AG08395 (cell line): ENCODE measurements at regions not wholly inside any gene's neighbourhood (a gene's known extent, or its start where the extent isn't known, plus 50 kb on each side); places are given as distances from the start of the nearest gene placed in this dataset.

Source experiments
- DNase-seq: peaks from one replicate; pipeline ENCODE4 v3.0.0; 2012; ENCODE audit warnings: mixed read lengths, low spot score

DNA sequence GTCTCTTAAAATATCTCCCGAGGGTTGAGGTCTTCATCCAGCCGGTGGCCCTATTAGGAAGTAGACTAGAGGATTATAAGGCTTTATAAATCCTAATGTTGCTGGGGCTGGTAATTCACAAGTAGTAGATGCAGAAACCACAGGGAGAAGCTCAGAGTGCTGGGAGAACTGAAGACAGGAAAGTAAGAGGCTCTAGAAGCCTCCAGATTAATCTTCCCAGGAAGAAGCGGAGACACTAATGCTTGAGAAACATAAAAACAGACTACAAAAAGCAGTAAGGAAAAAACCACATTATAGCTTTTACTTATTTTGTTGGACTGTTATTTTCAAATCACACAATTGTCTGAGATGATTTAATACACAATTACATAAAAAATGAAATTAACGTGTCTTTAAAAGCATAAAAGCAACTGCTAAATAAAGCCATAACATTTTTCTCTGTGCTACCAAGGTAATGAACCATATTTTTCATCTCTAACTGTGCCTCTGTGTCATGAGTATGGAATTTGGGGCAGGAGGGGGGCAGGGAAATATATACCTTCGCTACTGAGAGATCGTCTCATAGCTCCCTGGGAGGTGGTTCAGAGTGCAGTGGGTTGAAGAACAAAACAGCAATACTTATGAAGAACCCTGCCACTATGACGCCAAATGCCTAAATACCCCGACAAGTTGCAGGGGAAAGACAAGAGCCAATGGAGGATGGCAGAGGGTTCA lies 806.2 kb upstream of the WWC1 start:
- no peak for DNase-seq

DNA sequence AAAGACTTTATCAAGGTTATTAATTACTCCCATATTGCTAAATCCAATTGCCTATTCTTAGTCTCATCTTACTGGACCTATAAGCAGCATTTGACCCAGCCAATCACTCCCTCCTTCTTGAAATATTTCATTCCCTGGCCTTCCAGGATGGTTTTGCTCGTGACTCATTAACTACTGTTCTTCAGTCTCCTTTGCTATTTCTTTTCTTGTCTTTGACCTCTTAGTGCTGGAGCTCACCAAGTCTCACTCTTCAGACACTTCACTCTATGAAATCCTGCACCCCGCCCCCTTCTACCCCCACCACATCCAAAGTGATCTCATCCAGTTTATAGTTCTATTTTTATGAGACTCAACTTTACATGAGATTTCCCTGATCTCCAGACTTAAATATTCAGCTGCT lies 803.1 kb upstream of the WWC1 start:
- DNase-seq = no peak

DNA sequence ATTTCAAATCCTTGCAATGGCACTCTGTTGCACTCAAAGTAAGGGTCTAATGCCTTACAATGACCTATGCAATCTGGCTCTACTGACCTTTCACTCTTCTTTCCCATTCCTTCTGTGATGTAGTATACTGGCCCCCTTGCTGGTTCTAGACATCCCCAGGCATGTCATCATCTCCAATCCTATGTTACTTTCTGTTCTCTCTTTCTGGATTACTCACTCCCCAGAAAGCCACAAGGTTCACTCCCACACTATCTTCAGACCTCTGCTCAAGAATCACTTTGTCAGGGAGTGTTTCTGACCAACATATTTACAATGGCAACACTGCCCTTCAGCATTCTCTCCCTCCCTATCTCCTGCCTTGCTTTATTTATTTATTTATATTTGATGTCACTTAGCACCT lies 802.2 kb upstream of the WWC1 start:
- peak; percentile 13 for DNase-seq

DNA sequence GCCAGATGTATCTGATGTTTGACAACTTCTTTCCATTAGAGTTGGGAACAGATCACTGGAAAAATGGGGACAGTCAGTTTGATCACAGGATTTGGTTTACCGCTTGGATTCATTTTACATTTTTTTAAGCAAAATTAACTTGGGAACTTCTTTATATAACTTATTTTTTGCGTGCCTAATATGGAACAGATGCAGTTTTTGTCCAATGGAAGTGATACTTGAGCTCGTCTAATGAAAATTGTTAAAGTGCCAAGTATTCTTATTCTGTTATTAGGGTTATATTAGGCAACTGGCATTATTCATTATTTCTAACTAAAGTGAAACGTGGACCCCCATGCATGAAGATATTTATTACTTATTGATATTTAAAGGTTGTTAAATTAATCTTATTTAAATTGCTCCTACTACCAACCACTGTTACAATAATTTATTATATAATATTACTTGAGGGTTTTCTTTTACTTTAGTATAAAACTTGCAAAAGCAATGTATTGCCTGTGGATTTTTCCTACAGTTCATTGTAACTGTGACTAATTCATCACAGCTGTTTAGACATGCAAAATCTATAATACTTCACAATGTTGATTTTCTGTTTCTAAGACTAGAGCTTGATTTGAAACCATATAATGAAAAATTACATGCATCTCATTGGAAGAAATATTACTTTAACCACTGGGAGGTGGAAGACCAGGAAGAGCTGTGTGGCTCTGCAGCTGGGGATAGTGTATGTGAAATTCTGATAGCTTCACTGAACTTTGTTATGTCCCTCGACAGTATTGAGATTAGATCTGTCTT lies 787.3 kb upstream of the WWC1 start:
- no peak for DNase-seq

DNA sequence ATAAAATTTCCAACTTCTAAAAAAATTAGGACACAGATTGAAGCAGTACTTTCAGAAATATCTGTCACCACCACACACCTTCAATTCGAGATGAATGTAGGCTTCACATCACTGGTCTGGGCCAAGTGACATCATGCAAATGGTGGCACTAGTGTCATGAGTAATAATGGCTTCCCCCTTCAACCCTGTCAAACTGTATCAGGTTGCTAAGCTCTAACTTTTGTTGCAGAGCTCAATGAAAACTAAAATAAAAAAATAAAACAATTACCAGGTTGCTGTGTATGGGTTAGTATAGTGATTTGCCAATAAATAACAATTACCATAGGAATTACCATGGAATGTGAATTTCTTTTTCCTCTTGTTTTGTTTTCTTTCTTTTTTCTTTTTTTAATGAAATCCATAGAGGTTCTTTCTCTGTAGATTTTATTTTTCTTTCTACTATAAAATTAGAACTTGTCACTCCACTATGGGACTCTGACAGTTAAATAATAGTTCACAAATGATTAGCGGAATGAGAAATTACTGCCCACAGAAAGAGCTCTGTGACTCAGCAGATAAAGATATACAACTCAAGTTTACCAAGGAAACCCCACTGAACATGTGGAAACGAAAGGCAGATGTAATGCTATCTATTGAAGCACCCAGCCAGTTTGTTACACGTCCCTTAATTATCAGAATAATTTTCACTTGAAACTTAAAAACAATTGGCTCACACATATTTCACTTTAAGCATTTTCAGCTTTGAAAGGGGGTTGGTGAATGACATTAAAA lies 783.8 kb upstream of the WWC1 start:
- no peak for DNase-seq

DNA sequence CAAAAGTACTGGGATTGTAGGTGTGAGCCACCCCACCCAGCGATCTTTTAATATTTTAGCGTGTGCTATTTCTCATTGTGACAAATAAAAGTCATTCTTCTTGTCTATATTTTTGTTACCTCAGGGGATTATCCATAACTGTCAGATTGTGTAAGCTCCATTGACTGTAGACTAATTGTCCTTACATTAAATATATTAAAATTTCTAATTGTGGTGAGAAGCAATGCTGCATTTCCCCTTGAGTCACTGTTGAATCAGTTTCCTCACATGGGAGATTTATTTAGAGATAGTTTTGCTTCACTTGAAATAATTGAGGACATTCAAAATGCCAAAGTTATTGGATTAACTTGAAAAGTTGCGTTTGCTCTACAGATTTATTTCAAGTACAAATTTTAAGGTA lies 782.4 kb upstream of the WWC1 start:
- DNase-seq = no peak

DNA sequence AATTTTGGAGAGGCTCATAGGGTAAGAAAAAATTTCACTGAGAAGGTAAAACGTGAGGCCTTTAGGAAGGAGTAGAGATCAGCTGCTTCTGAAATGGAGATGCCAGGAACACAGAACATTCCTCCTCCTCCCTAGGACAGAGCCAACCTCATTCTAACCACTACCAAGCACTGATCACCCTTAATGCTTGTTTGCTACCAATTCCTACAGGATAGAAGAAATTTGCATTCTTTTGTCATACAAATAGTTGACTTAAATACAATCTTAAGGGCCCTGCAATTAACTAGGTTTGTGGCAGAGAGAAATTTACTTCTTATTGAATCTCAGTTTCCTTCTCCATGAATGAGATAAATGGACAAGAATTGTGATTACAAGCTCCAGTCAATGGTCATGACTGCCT lies 780.2 kb upstream of the WWC1 start:
- DNase-seq = no peak

DNA sequence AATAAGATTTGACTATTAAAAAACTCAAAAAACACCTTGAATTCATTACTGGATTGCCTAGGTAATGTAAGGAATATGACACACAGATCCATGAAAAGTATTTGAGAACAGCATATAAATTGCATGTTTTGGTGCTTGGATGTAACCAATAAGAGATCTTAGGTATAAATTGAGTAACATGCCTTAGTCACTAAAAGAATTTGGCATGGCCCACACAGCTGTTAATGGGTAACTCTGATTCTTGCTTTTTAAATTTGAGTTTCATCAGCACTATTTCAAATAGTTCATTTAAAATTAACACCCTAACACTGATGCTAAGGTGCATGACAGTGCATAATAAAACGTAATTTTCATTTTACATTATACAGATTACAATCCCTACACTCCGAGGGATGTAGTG lies 779.3 kb upstream of the WWC1 start:
- no peak for DNase-seq

DNA sequence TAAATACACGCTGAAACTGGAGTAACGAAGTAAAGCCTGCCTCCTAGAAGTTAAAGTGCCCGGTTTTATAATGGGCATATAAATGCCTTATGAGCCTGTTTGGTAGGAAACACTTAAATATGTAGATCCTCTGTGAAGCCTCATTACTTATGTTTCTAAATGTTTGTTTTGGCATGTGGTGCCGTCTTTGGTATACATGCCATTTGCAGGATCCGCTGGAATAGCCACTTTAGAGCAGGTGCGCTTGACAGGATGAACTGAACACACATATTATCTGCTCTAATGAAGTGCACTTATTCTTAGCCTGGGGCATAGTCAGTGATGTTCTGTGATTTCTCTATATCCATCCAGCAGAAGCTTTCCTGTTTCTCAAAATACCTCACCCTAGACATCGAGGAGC lies 778.1 kb upstream of the WWC1 start:
- no peak for DNase-seq

DNA sequence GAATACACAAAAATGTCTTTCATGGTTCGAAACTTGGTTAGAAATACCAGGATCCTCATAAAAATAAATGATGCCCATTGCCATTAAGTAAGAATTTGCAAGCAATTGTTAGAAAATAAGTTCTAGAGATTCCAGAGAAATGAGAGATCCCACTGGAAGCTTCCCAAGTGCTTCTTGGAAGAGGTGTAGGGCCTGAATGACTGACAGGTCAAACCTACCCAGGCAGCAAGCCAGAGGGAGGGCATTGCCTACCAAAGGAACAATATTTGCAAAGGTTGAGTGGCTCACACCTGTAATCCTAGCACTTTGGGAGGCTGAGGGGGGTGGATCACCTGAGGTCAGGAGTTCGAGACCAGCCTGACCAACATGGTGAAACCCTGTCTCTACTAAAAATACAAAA lies 777.0 kb upstream of the WWC1 start:
- DNase-seq = no peak

DNA sequence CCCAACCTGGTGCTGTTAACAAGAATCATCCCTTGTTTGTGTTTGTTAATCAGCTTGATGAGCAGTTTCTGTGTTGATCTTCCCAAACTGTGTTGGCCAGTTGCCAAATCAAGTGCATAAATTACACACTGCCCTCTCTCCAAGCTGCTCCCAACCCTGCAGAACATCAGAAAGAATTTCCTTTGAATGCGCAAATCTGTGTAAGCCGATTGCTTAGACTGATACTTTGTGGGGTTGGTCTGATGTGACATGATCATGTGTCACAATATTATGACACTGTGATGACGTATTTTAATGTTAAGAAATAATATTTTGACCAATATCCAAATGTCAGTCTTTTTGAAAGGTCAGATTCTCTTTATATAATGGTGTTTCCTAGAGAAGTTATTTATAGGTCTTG lies 766.4 kb upstream of the WWC1 start:
- DNase-seq = no peak

DNA sequence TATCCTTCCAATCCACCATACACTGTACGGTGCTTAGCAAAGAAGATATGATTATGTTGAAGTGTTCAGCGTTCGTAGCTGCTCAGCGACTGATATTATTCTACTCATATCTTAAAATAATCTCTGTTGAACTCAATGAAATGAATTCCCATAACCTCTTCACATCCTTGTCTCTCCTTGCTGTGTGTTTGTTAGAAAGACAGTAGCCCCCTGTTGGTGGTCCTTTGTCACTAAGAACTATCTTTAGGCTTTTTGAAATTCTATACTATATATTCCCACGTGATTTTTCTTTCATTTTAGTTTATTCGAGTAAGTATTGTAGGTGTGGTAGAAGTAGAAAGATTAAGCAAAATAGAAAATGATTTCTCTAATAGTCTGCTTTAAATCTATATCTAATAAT lies 762.8 kb upstream of the WWC1 start:
- DNase-seq = no peak

DNA sequence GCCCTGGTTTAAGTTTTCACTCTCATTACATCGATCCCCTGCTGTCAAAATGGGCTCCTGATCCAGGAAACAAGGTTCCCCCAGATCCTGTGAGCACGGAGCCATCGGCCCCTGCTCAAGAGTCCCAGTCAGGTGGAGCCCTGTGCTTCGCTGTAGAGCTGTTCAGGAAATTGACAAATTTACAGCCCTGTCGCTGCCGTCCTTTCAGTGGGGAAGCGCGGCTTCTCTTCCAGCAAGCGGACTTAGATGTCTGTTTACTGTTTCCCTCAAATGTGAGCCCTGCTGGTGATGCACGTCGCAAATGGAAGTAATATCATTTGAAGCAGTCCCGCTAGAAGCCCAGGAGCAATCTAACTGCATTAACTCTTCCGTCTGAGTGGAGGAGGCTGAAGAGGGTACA lies 760.9 kb upstream of the WWC1 start:
- no peak for DNase-seq

DNA sequence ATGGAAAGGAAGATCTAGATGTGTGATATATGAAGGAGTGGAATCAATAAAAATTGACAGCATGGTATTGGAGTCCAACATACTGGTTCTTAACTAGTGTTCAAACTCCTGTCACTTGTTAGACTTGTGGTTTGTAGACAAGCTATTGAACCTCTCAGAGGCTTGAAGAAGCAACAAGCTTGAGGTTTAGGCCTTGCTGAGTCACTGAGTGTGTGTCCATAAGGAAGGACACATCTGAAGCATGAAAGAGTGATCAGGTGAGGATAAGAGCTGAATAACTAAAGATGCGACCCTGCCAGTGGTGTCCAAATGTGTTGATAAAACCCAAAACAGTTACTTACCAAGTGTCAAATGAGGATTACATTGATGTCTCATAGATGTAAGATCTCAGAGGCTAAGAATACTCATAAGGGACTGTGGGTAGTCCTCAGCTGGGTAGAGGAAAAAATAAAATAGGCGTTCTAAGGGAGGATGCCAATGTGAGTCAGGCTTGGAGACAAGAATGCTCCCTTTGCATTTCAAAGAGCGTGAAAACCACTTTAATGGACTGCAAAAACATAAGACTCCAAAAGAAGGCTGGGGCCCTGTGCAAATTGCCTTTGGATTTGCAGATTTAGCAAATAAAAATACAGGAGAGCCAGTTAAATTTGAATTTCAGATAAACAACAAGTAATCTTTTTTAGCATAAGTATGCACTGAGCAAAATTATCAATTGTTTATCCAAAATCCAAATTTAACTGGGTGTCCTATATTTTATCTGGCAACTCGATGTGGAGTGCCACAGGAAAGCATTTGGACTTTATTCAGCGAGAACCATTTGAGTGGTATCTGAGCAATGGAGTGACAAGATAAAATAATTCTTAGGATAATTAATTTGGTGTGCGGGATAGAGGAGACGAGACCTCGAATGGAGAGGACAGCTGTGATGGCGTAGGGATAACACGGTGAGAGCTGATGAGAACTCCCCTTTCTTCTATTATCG lies 757.3 kb upstream of the WWC1 start:
- no peak for DNase-seq

DNA sequence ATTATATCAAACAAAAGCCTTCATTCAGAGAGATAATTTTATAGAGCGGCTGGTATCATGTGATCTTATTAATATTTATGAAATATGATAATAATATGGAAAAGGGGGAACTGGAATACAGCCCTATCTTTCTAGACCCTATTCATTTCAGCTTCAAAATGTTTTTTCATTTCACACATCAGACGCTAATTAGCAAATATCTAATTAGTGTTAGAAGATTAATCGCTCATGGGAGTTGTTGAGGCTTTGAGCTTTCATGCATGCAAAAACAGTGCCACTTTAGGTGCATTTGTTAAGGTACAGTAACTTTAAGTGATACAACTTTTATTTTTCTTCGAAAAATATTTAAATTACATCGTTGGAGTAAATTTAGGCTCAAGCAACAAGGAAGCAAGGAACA lies 751.7 kb upstream of the WWC1 start:
- DNase-seq = no peak

DNA sequence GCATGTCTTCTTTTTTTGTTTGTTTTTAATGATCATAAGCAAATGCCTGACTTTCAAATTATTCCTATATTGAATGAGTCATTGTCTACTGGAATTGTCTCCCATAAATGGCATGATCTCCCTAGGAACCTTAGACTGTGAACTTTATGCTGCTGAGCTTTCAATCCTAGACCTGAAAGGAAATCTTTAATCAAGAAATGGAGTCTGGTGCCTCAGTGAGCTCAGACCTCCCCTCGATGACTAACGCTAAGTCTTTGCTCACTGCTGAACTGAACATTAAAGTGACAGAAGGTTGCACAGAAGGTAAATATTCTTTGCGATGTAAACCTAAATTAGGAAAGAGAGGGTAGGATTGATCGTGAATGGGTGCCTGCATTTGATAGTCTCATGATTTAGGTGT lies 745.2 kb upstream of the WWC1 start:
- DNase-seq = no peak

DNA sequence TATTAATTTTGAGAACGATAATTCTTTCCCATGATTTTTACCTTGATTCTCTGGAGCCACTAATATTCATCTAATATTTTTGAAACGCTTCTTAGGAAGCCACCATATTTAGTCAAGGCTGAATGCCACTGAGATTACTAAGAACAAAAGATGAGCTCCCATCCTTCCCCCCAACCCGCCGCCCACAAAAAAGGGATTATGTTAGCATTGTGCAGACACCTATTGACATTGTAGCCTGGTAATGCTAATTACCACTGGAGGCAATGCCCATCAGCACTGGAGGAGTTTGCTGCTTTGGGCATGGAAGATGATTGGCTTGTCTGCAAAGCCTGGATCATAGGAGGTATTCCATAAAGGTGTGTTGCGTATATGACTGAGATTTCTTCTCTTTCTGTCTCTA lies 739.1 kb upstream of the WWC1 start:
- no peak for DNase-seq

DNA sequence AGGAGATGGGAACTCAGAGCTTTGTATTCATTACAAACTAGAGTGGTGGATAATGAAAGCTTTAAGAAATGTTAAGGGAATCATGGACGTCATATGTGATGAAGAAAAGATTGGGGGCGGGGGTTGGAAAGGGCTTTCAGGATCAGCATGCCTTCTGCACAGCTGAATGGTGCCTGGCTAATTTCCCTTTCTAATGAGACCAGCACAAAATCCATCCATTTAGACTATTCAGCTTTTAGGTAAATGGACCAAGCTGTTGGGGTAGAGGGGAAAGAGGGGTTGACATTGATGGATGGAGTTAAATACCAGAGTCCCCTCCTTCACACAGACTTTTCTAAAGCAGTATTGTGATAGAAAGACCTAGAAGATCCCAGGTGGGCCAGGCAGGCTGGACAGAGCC lies 737.9 kb upstream of the WWC1 start:
- no peak for DNase-seq

DNA sequence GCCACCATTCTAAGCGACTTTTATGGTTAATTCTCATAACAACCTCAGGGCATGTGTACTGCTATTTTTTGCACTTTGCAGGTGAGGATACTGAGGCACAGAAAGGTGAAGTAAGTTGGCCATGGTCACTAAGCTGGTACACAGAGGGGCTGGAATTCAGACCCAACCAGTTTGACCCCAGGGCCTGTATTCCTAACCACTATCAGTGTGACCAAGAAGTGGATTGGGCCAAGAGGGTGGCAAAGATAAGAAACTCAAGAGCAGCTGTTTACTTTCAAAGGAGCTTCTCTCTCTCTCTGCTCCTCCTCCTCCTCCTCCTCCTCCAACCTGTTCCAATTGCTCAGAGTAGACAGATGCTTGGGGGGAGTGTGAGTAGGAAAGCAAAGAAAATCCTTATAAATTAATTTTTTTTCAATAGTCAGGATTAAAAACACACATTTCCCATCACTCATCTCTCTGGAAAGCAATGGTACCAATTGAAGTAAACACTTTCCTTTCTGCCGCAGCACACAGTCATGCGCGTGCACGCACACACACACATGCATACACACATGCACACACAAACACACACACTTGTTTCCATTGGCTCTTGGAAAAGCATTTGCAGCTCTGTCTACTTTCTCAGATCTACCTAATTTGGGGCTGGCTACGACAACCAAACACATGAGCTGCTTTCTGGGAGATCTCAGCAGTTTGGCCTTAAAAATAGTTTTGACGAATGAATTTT lies 736.7 kb upstream of the WWC1 start:
- DNase-seq = no peak

DNA sequence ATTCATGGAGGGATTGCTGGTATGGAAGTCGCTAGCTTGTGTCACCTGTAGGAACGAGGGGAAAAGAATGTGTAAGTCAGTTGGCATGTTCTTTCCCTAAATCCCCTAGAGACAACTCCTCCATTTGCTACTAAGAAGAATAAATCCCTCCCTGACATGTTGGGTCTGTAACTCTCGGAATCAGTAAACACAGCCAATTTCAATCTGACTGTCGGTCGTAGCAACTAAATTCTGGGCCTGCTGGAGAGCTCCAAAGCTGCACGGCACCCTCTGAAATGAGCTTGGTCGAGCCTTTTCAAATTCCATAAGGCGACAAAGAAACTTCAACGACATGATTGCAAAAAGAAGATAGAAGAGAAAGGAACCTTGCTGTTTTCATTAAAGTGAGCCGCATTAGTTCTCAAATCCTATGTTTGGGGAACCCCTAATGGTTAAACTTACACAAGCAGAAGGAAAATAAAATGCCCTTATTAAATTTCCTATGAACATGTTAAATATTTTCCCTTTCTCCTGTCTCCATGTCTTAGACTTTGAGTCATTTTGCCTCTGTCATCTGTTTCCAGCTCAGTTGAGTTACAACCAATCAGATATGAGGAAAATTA lies 735.8 kb upstream of the WWC1 start:
- peak; percentile 15 for DNase-seq

DNA sequence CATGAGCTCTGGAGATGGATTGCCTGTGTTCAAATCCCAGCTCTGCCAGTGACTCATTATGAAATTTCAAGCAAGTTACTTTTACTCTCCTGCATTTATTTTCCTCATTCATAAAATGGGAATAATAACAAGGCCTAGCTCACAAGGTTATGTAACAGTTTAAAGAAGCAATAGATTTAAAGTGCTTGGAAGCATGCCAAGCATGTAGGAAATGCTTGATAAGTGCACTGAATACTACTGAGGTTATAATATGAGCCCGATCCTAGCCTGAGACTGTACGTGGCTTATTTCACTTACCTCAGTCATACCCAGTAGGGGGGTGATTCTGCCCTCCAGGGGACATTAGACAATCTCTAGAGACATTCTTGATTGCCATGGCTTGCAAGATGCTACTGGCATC lies 734.1 kb upstream of the WWC1 start:
- DNase-seq = no peak
